Panc1 (cell line): ENCODE measurements at regions not wholly inside any gene's neighbourhood (a gene's known extent, or its start where the extent isn't known, plus 50 kb on each side); places are given as distances from the start of the nearest gene placed in this dataset.
"Not testable (repeated sequence)": the region's sequence is repeated elsewhere in the genome, so short reads cannot be mapped to it uniquely, and the experiment has no call there.

Source experiments
- ATAC-seq: fragments of 200-7000 bp; cut with Tn5 transposase; 2 replicates; pipeline ENCODE4 v1.9.1; 2020; ENCODE audit warnings: mild to moderate bottlenecking, moderate library complexity
- BruUV-seq: library from RNA; stranded (reverse); fragments of 400-500 nt; replicated peaks from 2 replicates; lab custom pipeline; 2021; lab: Mats Ljungman, UMichigan
- CTCF ChIA-PET: fragments of 300-600 bp; sonication (Branson Sonifier 250); formaldehyde crosslinking; loops from one replicate; lab custom pipeline; 2022; ENCODE audit warnings: antibody characterized with exemption; lab: Charles Lee
- POLR2A ChIA-PET: fragments of 300-600 bp; sonication (Branson Sonifier 250); formaldehyde crosslinking; loops from one replicate; lab custom pipeline; 2022; ENCODE audit warnings: antibody characterized with exemption; lab: Charles Lee
- DNase-seq: peaks from one replicate; pipeline ENCODE4 v3.0.0-alpha.2; 2010; ENCODE audit warnings: low read depth, low spot score
- H3K27ac ChIP-seq: 2 replicates; pipeline ENCODE4 v1.5.1; 2011; ENCODE audit warnings: mild to moderate bottlenecking, low read length, inconsistent platforms
- H3K27me3 ChIP-seq: fragments of 200-500 bp; sonication (Bioruptor generic); 2 replicates; pipeline ENCODE4 v1.6.0; 2014; ENCODE audit warnings: low read length, inconsistent platforms; ENCODE audit not compliant: control insufficient read depth, insufficient read depth
- H3K36me3 ChIP-seq: fragments of 200-500 bp; sonication (Bioruptor generic); 2 replicates; pipeline ENCODE4 v1.5.1; 2014; ENCODE audit warnings: inconsistent platforms, mild to moderate bottlenecking, low read length, moderate library complexity; ENCODE audit not compliant: control insufficient read depth, insufficient read depth
- H3K4me1 ChIP-seq: 2 replicates; pipeline ENCODE4 v1.5.1; 2011; ENCODE audit warnings: inconsistent platforms, mild to moderate bottlenecking, low read length, moderate library complexity; ENCODE audit not compliant: control insufficient read depth, insufficient read depth
- H3K4me3 ChIP-seq, 2 experiments: 2 replicates each; pipeline ENCODE4 v1.5.1; 2011 to 2012; ENCODE audit warnings: low read depth in 2 of 2, low read length in 2 of 2, mild to moderate bottlenecking in 2 of 2, inconsistent platforms in 1 of 2, moderate library complexity in 1 of 2
- H3K9me3 ChIP-seq: fragments of 200-500 bp; sonication (Bioruptor generic); 2 replicates; pipeline ENCODE4 v1.5.1; 2014; ENCODE audit warnings: low read depth, mild to moderate bottlenecking, inconsistent platforms, low read length, moderate library complexity; ENCODE audit not compliant: control insufficient read depth, insufficient read depth
- POLR2AphosphoS5 ChIP-seq: IDR thresholded peaks from 2 replicates; pipeline ENCODE4 v1.6.1; 2012; ENCODE audit warnings: mild to moderate bottlenecking, low read depth, low read length, moderate library complexity
- SIN3A ChIP-seq: IDR thresholded peaks from 2 replicates; pipeline ENCODE4 v1.6.1; 2012; ENCODE audit warnings: low read depth, mild to moderate bottlenecking, low read length, moderate library complexity, borderline replicate concordance; ENCODE audit not compliant: insufficient read depth
- TCF7L2 ChIP-seq: IDR thresholded peaks from 2 replicates; pipeline ENCODE4 v1.6.1; 2011; ENCODE audit warnings: mild to moderate bottlenecking, low read depth, low read length, inconsistent platforms
- in situ Hi-C: cut with HindIII; loops from 2 replicates; pipeline ENCODE4 v1.10.0; 2016; ENCODE audit warnings: low sequenced_read_pairs, low pct_unique_long_range_greater_than_20kb
- intact Hi-C: fragments of 100-400 bp; cut with micrococcal nuclease; formaldehyde crosslinking; loops from one replicate; pipeline ENCODE4 v1.10.0; 2022; ENCODE audit not compliant: unreplicated experiment
- TF ChIP-seq, protein P1 (sequence below), 2 experiments: IDR thresholded peaks; 2 replicates each; pipeline ENCODE4 v1.6.1; 2011 to 2012; ENCODE audit warnings: low read depth in 2 of 2, control low read depth in 1 of 2, low read length in 1 of 2, mild to moderate bottlenecking in 1 of 2, moderate library complexity in 1 of 2; ENCODE audit not compliant: insufficient read depth in 1 of 2
- TF ChIP-seq, protein P2 (sequence below): fragments of 450-650 bp; IDR thresholded peaks from 2 replicates; pipeline ENCODE4 v1.5.1; 2017; ENCODE audit warnings: mild to moderate bottlenecking

DNA sequence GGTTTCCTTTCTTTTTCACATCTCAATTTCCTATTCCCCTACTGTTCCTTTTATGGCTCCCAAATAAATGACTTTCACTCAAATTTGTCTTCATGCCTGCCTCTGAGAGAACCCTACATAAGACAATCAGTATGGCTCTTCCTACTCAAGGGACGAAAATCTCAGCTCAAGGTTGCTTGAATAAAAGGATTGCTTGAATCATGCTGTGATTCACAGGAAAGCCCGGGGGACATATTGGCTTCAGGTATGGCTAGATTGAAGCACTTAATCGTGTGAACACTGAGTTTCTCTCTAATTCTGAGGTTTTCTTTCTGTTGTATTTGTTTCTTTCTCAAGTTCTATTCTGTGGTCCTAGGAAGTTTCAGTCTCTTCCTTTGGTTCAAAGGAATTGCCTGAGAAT lies 140.3 kb upstream of the SULF2 start:
- H3K4me1 ChIP-seq: no peaks in the 10 kb centered on the region
- CTCF ChIA-PET: no interaction called here

DNA sequence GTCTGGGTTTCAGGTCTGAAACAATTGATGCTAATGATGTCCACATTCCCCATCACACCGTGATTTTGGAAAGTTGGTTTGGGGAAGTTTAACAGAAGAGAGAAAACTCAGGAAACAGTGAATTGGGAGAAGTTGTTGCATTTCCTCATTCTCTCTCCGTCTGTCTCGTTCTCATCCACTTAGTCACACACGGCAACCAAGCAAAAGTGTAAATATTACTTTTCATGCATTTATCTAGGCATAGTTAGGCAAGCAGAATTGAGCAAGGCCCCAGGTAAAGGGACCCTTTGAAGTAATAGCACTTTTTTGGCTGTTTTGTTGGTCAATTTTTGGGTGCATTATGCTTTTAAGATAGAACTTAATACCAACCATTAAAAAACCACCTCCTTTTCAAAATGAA lies 137.0 kb upstream of the SULF2 start:
- BruUV-seq: no TSS peak
- Histone ChIP-seq H3K27ac (no peak overlapping the region), H3K36me3 (no peaks in the 10 kb centered on the region), H3K4me3 (no peak overlapping the region), H3K27me3 (peaks cover 14% of the 10 kb centered on the region), H3K9me3 (no peaks in the 10 kb centered on the region), H3K4me1 (no peaks in the 10 kb centered on the region)
- TF ChIP-seq, protein P1, sequence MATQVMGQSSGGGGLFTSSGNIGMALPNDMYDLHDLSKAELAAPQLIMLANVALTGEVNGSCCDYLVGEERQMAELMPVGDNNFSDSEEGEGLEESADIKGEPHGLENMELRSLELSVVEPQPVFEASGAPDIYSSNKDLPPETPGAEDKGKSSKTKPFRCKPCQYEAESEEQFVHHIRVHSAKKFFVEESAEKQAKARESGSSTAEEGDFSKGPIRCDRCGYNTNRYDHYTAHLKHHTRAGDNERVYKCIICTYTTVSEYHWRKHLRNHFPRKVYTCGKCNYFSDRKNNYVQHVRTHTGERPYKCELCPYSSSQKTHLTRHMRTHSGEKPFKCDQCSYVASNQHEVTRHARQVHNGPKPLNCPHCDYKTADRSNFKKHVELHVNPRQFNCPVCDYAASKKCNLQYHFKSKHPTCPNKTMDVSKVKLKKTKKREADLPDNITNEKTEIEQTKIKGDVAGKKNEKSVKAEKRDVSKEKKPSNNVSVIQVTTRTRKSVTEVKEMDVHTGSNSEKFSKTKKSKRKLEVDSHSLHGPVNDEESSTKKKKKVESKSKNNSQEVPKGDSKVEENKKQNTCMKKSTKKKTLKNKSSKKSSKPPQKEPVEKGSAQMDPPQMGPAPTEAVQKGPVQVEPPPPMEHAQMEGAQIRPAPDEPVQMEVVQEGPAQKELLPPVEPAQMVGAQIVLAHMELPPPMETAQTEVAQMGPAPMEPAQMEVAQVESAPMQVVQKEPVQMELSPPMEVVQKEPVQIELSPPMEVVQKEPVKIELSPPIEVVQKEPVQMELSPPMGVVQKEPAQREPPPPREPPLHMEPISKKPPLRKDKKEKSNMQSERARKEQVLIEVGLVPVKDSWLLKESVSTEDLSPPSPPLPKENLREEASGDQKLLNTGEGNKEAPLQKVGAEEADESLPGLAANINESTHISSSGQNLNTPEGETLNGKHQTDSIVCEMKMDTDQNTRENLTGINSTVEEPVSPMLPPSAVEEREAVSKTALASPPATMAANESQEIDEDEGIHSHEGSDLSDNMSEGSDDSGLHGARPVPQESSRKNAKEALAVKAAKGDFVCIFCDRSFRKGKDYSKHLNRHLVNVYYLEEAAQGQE (IDR thresholded peaks at IDR 0.05; ENCODE audit: insufficient read depth in 1 of 2, low read depth in 2 of 2, low read length in 1 of 2): no peak
- no peak for TF ChIP-seq SIN3A
- TF ChIP-seq, protein P2, sequence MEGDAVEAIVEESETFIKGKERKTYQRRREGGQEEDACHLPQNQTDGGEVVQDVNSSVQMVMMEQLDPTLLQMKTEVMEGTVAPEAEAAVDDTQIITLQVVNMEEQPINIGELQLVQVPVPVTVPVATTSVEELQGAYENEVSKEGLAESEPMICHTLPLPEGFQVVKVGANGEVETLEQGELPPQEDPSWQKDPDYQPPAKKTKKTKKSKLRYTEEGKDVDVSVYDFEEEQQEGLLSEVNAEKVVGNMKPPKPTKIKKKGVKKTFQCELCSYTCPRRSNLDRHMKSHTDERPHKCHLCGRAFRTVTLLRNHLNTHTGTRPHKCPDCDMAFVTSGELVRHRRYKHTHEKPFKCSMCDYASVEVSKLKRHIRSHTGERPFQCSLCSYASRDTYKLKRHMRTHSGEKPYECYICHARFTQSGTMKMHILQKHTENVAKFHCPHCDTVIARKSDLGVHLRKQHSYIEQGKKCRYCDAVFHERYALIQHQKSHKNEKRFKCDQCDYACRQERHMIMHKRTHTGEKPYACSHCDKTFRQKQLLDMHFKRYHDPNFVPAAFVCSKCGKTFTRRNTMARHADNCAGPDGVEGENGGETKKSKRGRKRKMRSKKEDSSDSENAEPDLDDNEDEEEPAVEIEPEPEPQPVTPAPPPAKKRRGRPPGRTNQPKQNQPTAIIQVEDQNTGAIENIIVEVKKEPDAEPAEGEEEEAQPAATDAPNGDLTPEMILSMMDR: no peak
- no peak for TF ChIP-seq TCF7L2
- TF ChIP-seq POLR2AphosphoS5: no peak
- intact Hi-C loops (no loop called here), in situ Hi-C loops (no loop called here)
- no peak for DNase-seq
- ChIA-PET POLR2A (no interaction called here), CTCF (no interaction called here)
- no peak for ATAC-seq

More for the DNA sequence above, 140.3 kb upstream of the SULF2 start:
- no peak for DNase-seq
- TF ChIP-seq, protein P2: no peak
- TF ChIP-seq SIN3A (no peak), TCF7L2 (no peak), POLR2AphosphoS5 (no peak)
- TF ChIP-seq, protein P1 (IDR thresholded peaks at IDR 0.05; ENCODE audit: insufficient read depth in 1 of 2, low read depth in 2 of 2, low read length in 1 of 2): no peak
- POLR2A ChIA-PET: no interaction called here
- H3K9me3 ChIP-seq: no peaks in the 10 kb centered on the region
- peaks cover 14% of the 10 kb centered on the region for H3K27me3 ChIP-seq
- no peak overlapping the region for H3K4me3 ChIP-seq
- no peak for ATAC-seq
- in situ Hi-C loops (no loop called here), intact Hi-C loops (no loop called here)
- no peaks in the 10 kb centered on the region for H3K36me3 ChIP-seq
- BruUV-seq: no TSS peak
- H3K27ac ChIP-seq: no peak overlapping the region

DNA sequence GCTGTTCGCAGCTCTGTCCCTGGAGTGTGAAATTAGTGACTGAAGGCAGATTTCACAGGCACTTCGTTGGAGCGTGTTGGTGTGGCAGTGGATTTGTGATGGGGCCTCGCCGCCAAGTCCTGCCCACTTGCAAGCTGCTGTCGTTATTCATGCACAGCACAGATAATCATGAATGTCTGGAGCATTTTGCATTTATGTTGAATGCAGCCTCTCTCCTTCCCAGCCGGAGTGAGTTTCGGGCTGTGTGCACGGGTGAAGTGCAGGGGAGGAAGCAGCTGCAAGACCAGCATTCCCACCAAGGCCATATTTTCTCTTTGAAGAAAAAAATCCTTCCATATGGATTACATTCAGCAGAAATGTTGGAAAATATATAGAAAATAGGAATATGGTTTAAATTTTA lies 136.5 kb upstream of the SULF2 start:
- in situ Hi-C loops, intact Hi-C loops, POLR2A ChIA-PET: not testable (repeated sequence)

More for the DNA sequence above, 136.5 kb upstream of the SULF2 start:
- BruUV-seq, DNase-seq, H3K9me3 ChIP-seq, H3K4me1 ChIP-seq, H3K4me3 ChIP-seq, H3K27ac ChIP-seq, H3K36me3 ChIP-seq, CTCF ChIA-PET, ATAC-seq: not testable (repeated sequence)
- peaks cover 14% of the 10 kb centered on the region for H3K27me3 ChIP-seq
